ENCODE measurements at regions not wholly inside any gene's neighbourhood (a gene's known extent, or its start where the extent isn't known, plus 50 kb on each side); places are given as distances from the start of the nearest gene placed in this dataset.

DNA sequence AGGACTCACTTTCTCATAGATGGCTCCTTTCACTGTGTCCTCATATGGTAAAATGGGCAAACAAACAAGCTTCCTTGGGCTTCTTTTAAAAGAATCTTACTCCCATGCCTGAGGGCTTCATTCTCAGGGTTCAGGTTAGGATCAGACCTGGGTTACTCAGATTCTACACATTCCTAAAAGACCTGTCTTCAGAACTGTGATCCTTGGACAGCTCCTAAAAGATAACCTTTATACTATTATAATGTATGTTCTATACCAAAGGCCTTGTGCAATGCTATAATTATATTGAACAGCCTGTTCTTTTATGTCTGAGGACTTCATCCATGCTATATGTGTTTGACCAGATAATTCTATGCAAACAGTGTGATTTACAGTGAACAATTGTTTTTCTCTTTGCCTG is 264.4 kb upstream of the CDH10 start:
- no peak for DNase-seq (ENCODE audit: low spot score in 2 of 2)
- H3K4me3 ChIP-seq (ENCODE audit: low read depth, poor library complexity, severe bottlenecking) = no peak overlapping the region
- TF ChIP-seq POLR2A (IDR thresholded peaks at IDR 0.05) = no peak
- TF ChIP-seq, protein P1, sequence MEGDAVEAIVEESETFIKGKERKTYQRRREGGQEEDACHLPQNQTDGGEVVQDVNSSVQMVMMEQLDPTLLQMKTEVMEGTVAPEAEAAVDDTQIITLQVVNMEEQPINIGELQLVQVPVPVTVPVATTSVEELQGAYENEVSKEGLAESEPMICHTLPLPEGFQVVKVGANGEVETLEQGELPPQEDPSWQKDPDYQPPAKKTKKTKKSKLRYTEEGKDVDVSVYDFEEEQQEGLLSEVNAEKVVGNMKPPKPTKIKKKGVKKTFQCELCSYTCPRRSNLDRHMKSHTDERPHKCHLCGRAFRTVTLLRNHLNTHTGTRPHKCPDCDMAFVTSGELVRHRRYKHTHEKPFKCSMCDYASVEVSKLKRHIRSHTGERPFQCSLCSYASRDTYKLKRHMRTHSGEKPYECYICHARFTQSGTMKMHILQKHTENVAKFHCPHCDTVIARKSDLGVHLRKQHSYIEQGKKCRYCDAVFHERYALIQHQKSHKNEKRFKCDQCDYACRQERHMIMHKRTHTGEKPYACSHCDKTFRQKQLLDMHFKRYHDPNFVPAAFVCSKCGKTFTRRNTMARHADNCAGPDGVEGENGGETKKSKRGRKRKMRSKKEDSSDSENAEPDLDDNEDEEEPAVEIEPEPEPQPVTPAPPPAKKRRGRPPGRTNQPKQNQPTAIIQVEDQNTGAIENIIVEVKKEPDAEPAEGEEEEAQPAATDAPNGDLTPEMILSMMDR (IDR thresholded peaks at IDR 0.05) = no peak
- intact Hi-C loops (cut with DNase I; ENCODE audit: low total_unique reads) = no loop called here

DNA sequence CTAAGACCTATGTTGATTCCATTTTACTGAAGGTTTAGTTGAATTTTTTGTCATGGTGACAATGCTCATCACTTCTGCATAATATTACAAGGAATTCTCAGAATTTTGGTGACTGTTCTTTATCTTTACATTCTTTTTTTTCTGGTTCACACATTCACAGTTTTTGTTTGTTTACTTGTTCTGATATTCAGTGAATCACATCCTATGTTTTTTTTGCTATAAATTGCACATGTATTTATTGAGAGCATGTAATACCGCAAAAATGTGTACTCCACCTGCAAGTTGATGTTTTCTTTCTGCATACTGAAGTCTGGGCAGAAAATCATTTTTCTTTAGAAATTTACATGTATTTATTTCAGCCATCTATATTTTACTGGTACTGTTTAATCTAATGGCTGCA is 261.9 kb upstream of the CDH10 start:
- intact Hi-C loops (cut with DNase I; ENCODE audit: low total_unique reads) = no loop called here
- no peak for DNase-seq (ENCODE audit: low spot score in 2 of 2)
- H3K4me3 ChIP-seq (ENCODE audit: low read depth, poor library complexity, severe bottlenecking) = no peak overlapping the region
- 89 to 100% methylated on average over 1 of the region's 1 CpG for WGBS, 2 donors
- TF ChIP-seq, protein P1 (IDR thresholded peaks at IDR 0.05) = no peak
- TF ChIP-seq POLR2A (IDR thresholded peaks at IDR 0.05) = no peak

DNA sequence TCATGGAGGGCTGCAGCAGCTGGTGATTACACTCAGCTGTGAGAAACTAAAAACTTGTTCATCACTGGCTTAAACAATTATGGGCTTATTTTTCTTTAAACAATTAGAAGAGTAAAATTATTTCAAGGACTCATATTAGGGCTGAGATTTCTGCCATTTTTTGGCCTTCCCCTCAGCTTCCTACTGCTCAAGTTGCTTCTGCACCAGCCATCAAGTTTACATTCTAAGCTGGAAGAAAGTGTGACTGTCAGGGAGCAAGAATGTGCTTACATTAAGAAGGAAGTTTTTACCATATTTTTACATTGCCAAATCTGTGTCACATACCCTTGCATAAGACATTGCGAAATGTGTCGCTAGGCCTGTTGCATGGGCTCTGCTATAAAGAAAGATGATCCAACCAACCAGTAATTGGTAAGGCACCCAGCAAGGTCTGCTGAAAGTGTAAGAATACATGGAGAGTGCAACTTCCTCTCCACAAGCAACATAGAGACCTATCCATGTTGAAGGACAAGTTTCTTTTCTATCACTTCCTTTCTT is 260.3 kb upstream of the CDH10 start:
- no peak for DNase-seq (ENCODE audit: low spot score in 2 of 2)
- H3K4me3 ChIP-seq (ENCODE audit: low read depth, poor library complexity, severe bottlenecking) = no peak overlapping the region
- WGBS, 2 donors = 52 to 76% methylated on average over 2 of the region's 2 CpGs
- no peak for TF ChIP-seq POLR2A (IDR thresholded peaks at IDR 0.05)
- intact Hi-C loops (cut with DNase I; ENCODE audit: low total_unique reads) = no loop called here

DNA sequence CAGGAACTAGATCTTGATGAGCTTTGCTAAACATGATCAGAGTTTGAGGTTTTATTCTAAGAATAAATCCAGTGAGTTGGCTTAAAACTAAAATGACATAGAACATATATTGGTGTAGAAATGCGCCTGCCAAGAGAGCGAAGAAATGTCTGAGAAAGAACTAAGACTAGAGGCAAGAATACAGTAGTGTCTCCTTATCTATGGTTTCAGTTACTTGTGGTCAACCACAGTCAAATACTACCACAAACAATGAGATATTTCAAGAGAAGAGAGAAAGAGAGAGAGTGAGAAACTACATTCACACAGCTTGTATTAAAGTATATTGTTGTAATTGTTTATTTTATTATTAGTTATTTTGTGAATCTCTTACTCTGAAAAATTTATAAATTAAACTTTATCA is 254.4 kb upstream of the CDH10 start:
- 83 to 87% methylated on average over 2 of the region's 2 CpGs for WGBS, 2 donors
- TF ChIP-seq, protein P1 (IDR thresholded peaks at IDR 0.05) = no peak
- TF ChIP-seq POLR2A (IDR thresholded peaks at IDR 0.05) = no peak
- intact Hi-C loops (cut with DNase I; ENCODE audit: low total_unique reads) = no loop called here
- no peak overlapping the region for H3K4me3 ChIP-seq (ENCODE audit: low read depth, poor library complexity, severe bottlenecking)
- DNase-seq (ENCODE audit: low spot score in 2 of 2) = no peak

DNA sequence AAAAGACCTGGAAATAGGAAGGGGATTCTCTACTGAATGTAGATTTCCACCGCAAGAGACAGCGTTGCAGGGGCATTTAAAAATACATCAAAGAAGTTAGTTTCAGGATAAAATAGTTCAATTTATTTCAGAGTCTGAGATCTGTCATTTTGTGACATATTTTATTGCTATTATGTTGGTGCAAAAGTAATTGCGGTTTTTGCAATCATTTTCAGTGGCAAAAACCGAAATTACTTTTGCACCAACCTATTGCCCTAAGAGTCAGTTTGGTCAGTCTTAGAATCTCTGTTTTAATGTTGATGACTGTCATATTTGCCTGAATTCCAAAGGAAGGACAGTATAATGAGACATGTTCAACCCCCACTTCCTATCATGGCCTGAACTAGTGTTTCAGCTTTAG is 219.5 kb upstream of the CDH10 start:
- no peak for DNase-seq (ENCODE audit: low spot score in 2 of 2)
- intact Hi-C loops (cut with DNase I; ENCODE audit: low total_unique reads) = no loop called here
- no peak for TF ChIP-seq POLR2A (IDR thresholded peaks at IDR 0.05)
- TF ChIP-seq, protein P1 (IDR thresholded peaks at IDR 0.05) = no peak
- H3K4me3 ChIP-seq (ENCODE audit: low read depth, poor library complexity, severe bottlenecking) = no peak overlapping the region
- 77 to 82% methylated on average over 4 of the region's 4 CpGs for whole genome bisulfite sequencing, 2 donors

DNA sequence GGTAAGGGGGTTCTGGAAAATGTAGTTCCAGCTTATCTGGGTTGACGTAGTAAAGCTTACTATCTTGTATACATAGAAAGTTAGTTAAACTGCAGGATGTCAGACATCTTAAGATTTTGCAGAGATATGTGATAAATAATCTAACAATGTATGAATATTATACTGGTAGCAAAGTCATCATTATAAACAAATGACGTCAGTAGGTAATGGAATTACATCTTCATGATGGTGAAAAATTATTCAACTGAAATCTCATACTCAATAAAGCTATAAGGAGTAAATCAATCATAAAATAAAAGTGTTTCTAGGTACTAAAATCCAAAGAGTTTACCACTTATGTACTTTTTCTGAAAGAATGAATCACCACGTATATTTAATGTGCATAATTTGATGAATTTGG is 217.3 kb upstream of the CDH10 start:
- WGBS, 2 donors = 60 to 77% methylated on average over 3 of the region's 3 CpGs

More for the DNA sequence above, 217.3 kb upstream of the CDH10 start:
- intact Hi-C loops (cut with DNase I; ENCODE audit: low total_unique reads) = no loop called here
- TF ChIP-seq, protein P1 (IDR thresholded peaks at IDR 0.05) = no peak
- no peak for TF ChIP-seq POLR2A (IDR thresholded peaks at IDR 0.05)
- DNase-seq (ENCODE audit: low spot score in 2 of 2) = no peak
- H3K4me3 ChIP-seq (ENCODE audit: low read depth, poor library complexity, severe bottlenecking) = no peak overlapping the region

Data from lower leg skin (tissue), 4 donors.